MM.1S (cell line): ENCODE measurements at regions not wholly inside any gene's neighbourhood (a gene's known extent, or its start where the extent isn't known, plus 50 kb on each side); places are given as distances from the start of the nearest gene placed in this dataset.

Experiments
- DNase-seq: peaks from one replicate; pipeline ENCODE4 v3.0.0-alpha.2; 2015
- H2AFZ ChIP-seq: fragments of 300-600 bp; sonication (generic); 2 replicates; pipeline ENCODE4 v1.6.0; 2016; ENCODE audit warnings: antibody characterized with exemption, low read length
- H3F3A ChIP-seq: fragments of 300-600 bp; sonication (generic); 2 replicates; pipeline ENCODE4 v1.6.1; 2016; ENCODE audit warnings: mild to moderate bottlenecking, antibody characterized with exemption, low read length, moderate library complexity, mixed read lengths; ENCODE audit not compliant: insufficient read depth
- H3K27ac ChIP-seq: fragments of 300-600 bp; sonication (generic); 2 replicates; pipeline ENCODE4 v1.5.1; 2016; ENCODE audit warnings: mild to moderate bottlenecking, low read length
- H3K27me3 ChIP-seq: fragments of 300-600 bp; sonication (generic); replicated peaks from 2 replicates; pipeline ENCODE4 v1.6.0; 2016; ENCODE audit warnings: low read length; ENCODE audit not compliant: insufficient read depth
- H3K36me3 ChIP-seq: fragments of 300-600 bp; sonication (generic); replicated peaks from 2 replicates; pipeline ENCODE4 v1.6.1; 2016; ENCODE audit warnings: mild to moderate bottlenecking, low read length, mixed read lengths; ENCODE audit not compliant: insufficient read depth
- H3K4me1 ChIP-seq: fragments of 300-600 bp; sonication (generic); 2 replicates; pipeline ENCODE4 v1.6.1; 2016; ENCODE audit warnings: low read length, mixed read lengths
- H3K4me2 ChIP-seq: fragments of 300-600 bp; sonication (generic); 2 replicates; pipeline ENCODE4 v1.6.0; 2016; ENCODE audit warnings: low read depth, low read length
- H3K4me3 ChIP-seq: fragments of 300-600 bp; sonication (generic); 2 replicates; pipeline ENCODE4 v1.5.1; 2016; ENCODE audit warnings: low read length, mixed read lengths
- H3K79me2 ChIP-seq: fragments of 300-600 bp; sonication (generic); 2 replicates; pipeline ENCODE4 v1.6.1; 2016; ENCODE audit warnings: mixed run types, low read length, mixed read lengths
- H3K9ac ChIP-seq: fragments of 300-600 bp; sonication (generic); 2 replicates; pipeline ENCODE4 v1.6.1; 2016; ENCODE audit warnings: low read length, mixed read lengths
- H3K9me2 ChIP-seq: fragments of 300-600 bp; sonication (generic); replicated peaks from 2 replicates; pipeline ENCODE4 v1.6.1; 2016; ENCODE audit warnings: mild to moderate bottlenecking, low read length, mixed read lengths; ENCODE audit not compliant: insufficient read depth
- H3K9me3 ChIP-seq: fragments of 300-600 bp; sonication (generic); replicated peaks from 2 replicates; pipeline ENCODE4 v1.6.1; 2016; ENCODE audit warnings: mild to moderate bottlenecking, low read length, mixed read lengths; ENCODE audit not compliant: insufficient read depth
- H4K20me1 ChIP-seq: fragments of 300-600 bp; sonication (generic); 2 replicates; pipeline ENCODE4 v1.6.1; 2016; ENCODE audit warnings: mild to moderate bottlenecking, low read length, moderate library complexity, mixed read lengths; ENCODE audit not compliant: insufficient read depth
- CTCF ChIP-seq: fragments of 300-600 bp; sonication (generic); IDR thresholded peaks from 2 replicates; pipeline ENCODE4 v1.5.1; 2016; ENCODE audit warnings: antibody characterized with exemption, low read length, mixed read lengths
- EZH2 ChIP-seq: fragments of 300-600 bp; sonication (generic); optimal IDR thresholded peaks from 2 replicates; pipeline ENCODE3; 2017; ENCODE audit warnings: low read depth, mild to moderate bottlenecking, antibody characterized with exemption, low read length, mixed read lengths
- EZH2phosphoT487 ChIP-seq: fragments of 300-600 bp; sonication (generic); IDR thresholded peaks from 2 replicates; pipeline ENCODE4 v1.6.1; 2018; ENCODE audit warnings: antibody characterized with exemption, low read length

- no peak overlapping the region for H3K9ac ChIP-seq
- no peaks in the 10 kb centered on the region for H4K20me1 ChIP-seq
- no peak overlapping the region for H3K4me2 ChIP-seq
- H3K4me1 ChIP-seq = no peaks in the 10 kb centered on the region
- no peak overlapping the region for H3K27ac ChIP-seq
- no peaks in the 10 kb centered on the region for H3K36me3 ChIP-seq
- no peaks in the 10 kb centered on the region for H3K9me2 ChIP-seq
- H2AFZ ChIP-seq = no peak overlapping the region
- H3K27me3 ChIP-seq = no peaks in the 10 kb centered on the region
- H3K9me3 ChIP-seq = no peaks in the 10 kb centered on the region
- H3K79me2 ChIP-seq = no peaks in the 10 kb centered on the region
- TF ChIP-seq EZH2phosphoT487 = no peak
- TF ChIP-seq EZH2 = no peak
- no peak for TF ChIP-seq CTCF
- DNase-seq = no peak
- H3F3A ChIP-seq = no peaks in the 10 kb centered on the region
- no peak overlapping the region for H3K4me3 ChIP-seq
Observed at GRCh38 chr1:14421977-14422609, 176.4 kb upstream of the KAZN start.

DNA sequence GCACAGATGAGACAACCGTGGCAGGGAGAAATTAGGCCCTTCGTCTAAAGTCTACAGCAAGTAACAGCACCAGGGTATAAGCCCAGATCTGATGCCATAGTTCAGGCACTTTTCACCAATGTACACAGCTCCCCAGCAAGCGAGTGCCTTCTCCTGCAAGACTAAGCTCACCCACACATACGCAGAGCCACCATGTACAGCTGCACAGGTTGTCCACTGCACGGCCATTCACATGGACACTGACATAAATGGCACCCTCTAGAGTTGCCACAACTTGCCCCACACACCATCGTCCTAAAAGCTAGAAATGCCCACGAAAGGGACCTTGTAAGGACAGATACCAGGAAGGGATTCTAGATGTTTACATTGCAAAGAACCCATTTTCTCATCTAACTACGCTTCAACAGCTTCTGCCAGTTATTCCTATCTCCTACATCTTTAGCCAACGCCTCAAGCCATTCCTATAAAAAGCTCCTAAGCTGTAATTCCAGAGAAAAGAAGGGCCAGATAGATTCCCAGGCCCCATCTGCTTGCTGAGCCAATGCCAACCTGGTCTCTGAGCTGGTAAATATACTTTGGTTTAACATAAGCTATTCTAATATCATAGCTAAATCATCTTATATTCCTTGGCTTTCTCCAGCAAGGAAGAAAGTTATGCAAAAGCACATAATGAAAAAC lies 174.0 kb upstream of the KAZN start:
- H3K36me3 ChIP-seq = no peaks in the 10 kb centered on the region
- H3F3A ChIP-seq = no peaks in the 10 kb centered on the region
- H3K4me2 ChIP-seq = no peak overlapping the region
- H3K27ac ChIP-seq = no peak overlapping the region
- H3K79me2 ChIP-seq = no peaks in the 10 kb centered on the region
- no peak overlapping the region for H3K9ac ChIP-seq
- no peaks in the 10 kb centered on the region for H3K9me2 ChIP-seq
- no peaks in the 10 kb centered on the region for H3K9me3 ChIP-seq
- H2AFZ ChIP-seq = no peak overlapping the region
- no peak for DNase-seq
- H3K4me3 ChIP-seq = no peak overlapping the region
- no peaks in the 10 kb centered on the region for H3K4me1 ChIP-seq
- TF ChIP-seq CTCF (no peak), EZH2phosphoT487 (no peak), EZH2 (no peak)
- no peaks in the 10 kb centered on the region for H4K20me1 ChIP-seq
- no peaks in the 10 kb centered on the region for H3K27me3 ChIP-seq

DNA sequence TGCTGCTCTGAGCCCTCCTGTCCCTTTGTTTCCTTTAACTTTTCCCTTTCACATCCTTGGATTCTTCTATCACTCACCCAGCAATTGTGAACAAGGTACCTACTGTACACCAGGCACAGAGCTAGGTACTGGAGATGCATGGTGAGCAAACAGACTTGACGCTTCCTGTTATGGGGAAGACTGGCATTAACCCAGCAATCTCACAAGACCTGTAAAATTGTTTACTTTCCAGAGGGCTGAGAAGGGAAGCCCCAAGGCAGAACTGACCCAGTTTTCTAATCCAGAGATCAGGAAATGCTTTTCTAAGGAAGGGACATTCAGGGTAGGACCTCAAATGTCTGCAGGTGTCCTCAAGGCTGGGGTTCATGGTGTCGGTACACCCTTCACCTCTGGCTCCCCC lies 171.6 kb upstream of the KAZN start:
- TF ChIP-seq CTCF (no peak), EZH2 (no peak)
- Histone ChIP-seq H3K4me1 (no peaks in the 10 kb centered on the region), H3F3A (no peaks in the 10 kb centered on the region), H4K20me1 (no peaks in the 10 kb centered on the region), H3K9me3 (no peaks in the 10 kb centered on the region), H3K4me3 (no peak overlapping the region), H3K9ac (no peak overlapping the region), H3K27me3 (no peaks in the 10 kb centered on the region), H3K79me2 (no peaks in the 10 kb centered on the region), H3K36me3 (no peaks in the 10 kb centered on the region), H3K27ac (no peak overlapping the region), H3K9me2 (no peaks in the 10 kb centered on the region), H2AFZ (no peak overlapping the region), H3K4me2 (no peak overlapping the region)
- DNase-seq = no peak
